ENCODE measurements at regions not wholly inside any gene's neighbourhood (a gene's known extent, or its start where the extent isn't known, plus 50 kb on each side); places are given as distances from the start of the nearest gene placed in this dataset.

DNA sequence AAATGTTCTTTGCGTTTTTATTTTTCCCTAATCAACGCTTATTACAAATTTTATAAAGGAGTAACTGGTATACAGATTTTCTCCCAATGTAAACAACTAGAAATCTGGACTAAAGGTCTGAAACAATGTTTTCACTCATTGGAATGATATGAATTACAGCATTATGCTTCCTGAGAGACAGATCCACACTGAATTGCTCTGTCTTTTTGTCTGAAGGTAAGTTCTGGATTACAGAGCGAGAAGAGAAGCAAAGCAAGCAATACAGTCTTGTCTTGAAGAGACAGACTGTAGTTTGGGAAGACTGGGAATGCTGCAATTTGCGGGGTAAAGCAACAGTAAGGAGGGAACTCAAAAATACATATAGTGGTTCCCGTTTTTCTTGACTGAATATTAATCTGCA, 262.2 kb upstream of the PABPC4L start:
- TF ChIP-seq EZH2 (IDR thresholded peaks at IDR 0.05): no peak
- no peak for TF ChIP-seq POLR2AphosphoS5 (IDR thresholded peaks at IDR 0.05; ENCODE audit: borderline replicate concordance, low read depth, low read length)
- no peak for TF ChIP-seq FOXP2 (optimal IDR thresholded peaks at IDR 0.05; ENCODE audit: control extremely low read depth, extremely low read length, insufficient read depth)

Measured in SK-N-MC (cell line).